GM20431 (cell line): ENCODE measurements at regions not wholly inside any gene's neighbourhood (a gene's known extent, or its start where the extent isn't known, plus 50 kb on each side); places are given as distances from the start of the nearest gene placed in this dataset.

ENCODE experiments used
- in situ Hi-C: fragments of 300-500 bp; cut with MseI, MboI; formaldehyde crosslinking; loops from one replicate; pipeline ENCODE4 v1.15.0; 2020; ENCODE audit warnings: low sequenced_read_pairs; ENCODE audit not compliant: unreplicated experiment

DNA sequence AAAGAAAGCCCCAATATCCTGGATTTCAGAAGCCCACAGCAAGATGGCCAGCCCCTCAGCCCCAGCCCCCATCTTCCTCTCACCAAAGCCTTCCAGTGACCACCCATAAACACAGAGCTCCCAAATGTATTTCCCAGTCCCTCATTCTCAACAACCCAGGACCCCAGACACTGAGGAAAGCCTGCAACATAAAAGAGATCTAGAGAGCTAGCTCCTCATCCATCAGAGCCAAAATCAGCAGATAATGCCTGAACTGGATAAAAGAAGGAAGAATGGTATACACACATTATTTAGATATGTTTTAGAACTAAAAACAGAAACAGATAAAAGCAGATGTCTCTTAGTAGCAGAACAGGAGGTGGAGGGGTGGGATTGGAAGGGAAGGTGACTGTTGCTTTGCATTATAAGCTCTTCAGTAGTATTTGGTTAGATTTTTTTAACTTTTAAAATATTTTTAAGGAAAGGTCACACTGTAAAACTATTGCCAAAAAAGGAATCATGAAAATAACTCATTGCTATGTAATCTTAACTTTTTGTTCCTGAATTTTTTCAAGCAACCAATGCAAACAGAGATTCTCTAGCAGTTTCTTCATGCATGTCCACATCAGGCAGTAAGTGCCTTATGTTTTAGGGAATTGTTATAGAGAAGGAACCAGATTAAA lies 144.2 kb upstream of the PKDCC start:
- in situ Hi-C loops: no loop called here

GRCh38 chr2:41904459-41904858 lies 143.4 kb upstream of the PKDCC start:
- in situ Hi-C loops: no loop called here

DNA sequence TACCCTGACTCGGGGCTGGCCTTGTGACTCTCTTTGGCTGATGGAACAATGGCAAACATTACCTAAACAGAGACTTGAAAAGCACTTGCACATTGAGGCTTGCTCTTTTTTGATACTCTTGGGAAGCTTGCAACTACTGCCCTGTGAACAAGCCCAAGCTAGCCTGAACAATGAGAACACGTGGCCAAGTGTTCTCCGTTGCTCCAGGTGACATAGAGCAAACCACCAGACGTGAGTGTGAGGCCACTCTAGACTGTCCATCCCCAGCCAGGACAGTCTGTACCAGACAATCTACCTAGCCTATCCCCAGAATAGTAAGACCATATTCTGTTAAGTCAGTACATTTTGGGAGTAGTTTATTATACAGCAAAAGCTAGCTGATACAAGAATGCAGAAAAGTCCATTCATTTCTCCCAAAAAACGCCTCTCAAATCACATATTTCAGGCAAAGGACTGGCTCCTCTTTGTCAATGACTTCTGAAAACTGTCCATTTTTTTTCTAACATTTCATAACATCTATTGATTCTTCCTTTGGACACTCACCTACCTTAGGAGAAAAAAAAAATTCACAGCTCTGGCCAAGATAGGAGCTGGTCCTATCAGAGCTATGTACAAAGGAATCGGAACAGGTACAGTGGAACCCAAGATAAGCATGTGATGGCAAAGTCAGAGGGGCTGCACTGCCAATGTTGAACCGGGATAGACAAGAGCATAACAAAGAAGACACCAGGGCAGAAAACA lies 142.1 kb upstream of the PKDCC start:
- in situ Hi-C loops: no loop called here

GRCh38 chr2:41906338-41906725 lies 141.5 kb upstream of the PKDCC start:
- in situ Hi-C loops: no loop called here

- in situ Hi-C loops: no loop called here
Measured at GRCh38 chr2:41907141-41907540, 140.7 kb upstream of the PKDCC start.

DNA sequence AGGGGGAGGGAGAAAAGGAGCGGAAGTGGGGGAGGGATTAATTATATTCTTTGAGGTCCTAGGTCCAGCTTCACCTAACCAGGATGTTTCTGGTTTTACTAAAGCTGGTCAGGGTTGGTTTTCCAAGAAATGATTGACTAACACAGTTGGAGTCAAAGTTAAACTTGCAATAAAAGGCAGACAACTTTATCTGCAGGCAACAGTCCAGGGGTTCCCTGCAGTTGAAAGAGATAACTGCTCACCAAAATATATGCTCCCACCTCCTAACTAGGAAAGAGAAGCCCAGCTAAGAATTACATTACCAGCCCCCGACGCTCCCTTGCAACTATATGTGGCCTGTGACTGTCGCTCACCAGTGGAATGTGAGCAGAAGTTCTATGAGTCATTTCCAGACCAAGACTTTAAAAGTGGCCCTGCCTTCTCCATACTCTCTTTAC lies 140.0 kb upstream of the PKDCC start:
- in situ Hi-C loops: no loop called here

DNA sequence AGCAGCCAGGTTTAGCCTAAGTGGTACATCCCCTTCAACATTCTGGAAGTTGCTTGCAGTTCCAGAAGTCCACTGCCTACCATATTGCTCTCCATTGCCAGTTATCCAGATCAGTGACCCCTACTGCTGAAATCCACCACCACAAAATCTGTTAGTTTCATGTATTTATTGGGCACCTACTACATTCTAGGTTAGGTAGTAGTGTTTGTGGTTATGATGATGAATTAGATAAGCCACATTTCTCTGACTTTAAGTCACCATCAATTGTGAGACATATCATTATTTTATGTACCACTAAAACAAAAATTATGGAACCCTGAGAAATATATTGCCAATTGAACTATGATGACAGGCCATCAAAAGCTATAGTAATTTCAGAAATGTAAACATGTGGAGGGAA lies 139.5 kb upstream of the PKDCC start:
- in situ Hi-C loops: no loop called here

DNA sequence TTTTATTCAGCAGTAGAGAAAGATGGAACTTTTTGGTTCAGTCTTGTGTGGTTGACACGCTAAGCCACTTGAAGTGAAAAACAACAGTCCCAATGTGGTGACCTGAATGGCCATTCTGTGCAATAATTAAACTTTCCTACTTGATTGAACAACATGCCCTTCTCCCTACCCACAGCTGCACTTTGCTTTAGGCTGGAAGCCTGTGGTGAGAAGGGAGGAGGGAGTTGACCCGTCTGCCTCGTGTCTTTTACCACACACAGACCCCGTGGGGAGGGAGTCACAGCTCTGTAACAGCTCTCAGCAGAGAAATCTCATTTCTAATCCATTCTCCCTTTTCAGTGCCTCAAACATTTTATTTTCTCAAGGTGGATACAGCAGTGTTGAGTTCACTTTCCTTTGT lies 138.2 kb upstream of the PKDCC start:
- in situ Hi-C loops: no loop called here

GRCh38 chr2:41910126-41910525 lies 137.7 kb upstream of the PKDCC start:
- in situ Hi-C loops: no loop called here

GRCh38 chr2:41911033-41911432 lies 136.8 kb upstream of the PKDCC start:
- in situ Hi-C loops: no loop called here

DNA sequence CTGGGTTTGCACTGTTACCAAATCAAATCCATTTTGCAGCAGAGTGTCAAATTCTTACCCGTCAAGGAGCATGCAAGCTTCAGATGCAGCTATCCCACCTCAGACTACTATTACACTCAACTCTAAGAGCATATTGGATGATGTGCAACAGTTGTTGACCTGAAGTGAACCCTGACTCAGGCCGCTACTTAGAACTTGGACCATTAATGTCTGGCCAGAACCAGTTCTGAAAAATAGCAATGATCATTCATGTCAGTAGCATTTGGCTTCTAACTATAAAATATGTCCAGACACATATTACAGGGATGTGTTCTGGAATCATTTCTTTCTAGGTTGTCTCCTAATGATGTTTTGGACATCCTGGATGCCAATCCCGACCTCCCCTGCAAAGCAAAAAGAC lies 135.5 kb upstream of the PKDCC start:
- in situ Hi-C loops: no loop called here

- in situ Hi-C loops: no loop called here
Measured at GRCh38 chr2:41912776-41913175, 135.0 kb upstream of the PKDCC start.

DNA sequence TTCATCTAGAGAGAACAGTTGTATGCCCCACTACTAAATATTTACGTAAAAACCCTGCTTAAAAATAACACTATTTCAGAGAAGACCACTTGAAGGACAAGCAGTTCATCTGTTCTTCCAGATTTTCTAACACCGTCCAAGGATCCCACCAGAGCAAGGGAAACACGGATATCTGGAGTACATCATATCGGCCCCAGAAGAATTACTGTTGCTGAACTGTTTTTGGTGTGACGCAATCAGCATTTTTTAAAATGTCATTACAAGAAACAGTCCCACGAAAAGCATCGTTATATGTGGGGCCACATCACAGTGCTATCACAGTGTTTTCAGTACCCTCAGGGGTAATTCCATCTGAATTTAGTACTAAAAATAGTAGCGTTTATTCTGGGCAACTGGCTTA lies 134.5 kb upstream of the PKDCC start:
- in situ Hi-C loops: no loop called here

GRCh38 chr2:41913921-41914609 lies 133.8 kb upstream of the PKDCC start:
- in situ Hi-C loops: no loop called here

GRCh38 chr2:41914936-41915335 lies 132.9 kb upstream of the PKDCC start:
- in situ Hi-C loops: no loop called here

GRCh38 chr2:41916177-41916576 lies 131.6 kb upstream of the PKDCC start:
- in situ Hi-C loops: no loop called here

DNA sequence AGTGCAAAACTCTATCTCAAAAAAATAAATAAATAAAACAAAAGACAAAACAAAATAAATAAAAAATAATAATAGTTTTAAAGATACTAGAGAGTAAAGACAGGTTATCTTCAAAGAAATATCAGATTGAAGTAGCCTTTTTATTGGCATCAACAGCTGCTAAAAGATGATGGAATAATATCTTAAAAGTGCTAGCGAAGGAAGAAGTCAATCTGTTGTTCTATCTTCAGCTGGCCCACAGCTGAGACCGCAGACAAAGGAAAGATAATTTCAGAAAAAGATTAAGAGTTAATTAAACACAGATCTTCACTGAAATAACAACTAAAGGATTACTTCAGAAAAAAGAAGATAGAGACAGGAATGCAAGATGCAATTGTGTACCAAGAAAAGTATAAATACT lies 130.2 kb upstream of the PKDCC start:
- in situ Hi-C loops: no loop called here

DNA sequence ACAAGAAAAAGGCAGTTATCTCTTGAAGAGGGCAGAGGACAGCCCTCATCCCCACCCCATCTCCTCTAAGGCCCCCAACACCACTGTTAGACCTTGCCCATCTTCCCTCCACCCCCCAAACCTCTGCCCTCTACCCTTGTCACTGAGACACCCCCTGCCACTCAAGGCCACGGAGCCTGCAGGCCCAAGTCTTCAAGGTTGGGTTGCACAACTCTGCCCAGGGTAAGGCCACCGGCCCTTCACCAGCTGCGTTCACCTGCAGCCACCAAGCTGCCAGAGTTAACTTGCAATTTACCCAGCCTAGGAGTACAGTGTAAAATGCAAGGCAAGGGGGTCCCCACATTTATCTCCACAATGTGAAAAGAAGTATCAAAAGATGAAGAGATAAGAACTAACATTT lies 128.7 kb upstream of the PKDCC start:
- in situ Hi-C loops: no loop called here

DNA sequence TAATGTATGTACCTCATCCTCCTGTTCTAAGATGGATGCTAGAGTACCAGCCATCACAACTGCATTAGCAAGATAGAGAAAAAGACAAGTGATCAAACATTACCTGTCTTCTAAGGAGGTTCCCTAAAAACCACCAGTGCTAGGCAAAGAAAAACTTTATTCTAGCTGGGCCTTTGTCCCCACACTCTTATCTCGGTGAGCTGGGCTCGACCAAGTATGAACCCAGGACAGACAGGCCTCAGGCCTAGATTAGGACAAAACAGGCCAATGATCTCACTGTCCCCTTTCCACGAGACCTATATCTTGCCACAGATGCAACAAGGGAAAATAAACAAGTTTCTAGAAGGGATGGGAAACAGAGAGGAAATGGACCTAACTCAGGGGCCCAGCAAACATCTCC lies 127.6 kb upstream of the PKDCC start:
- in situ Hi-C loops: no loop called here

- in situ Hi-C loops: no loop called here
Measured at GRCh38 chr2:41920812-41921211, 127.0 kb upstream of the PKDCC start.

GRCh38 chr2:41922177-41922576 lies 125.6 kb upstream of the PKDCC start:
- in situ Hi-C loops: no loop called here
